ACC112 (cell line): ENCODE measurements at regions not wholly inside any gene's neighbourhood (a gene's known extent, or its start where the extent isn't known, plus 50 kb on each side); places are given as distances from the start of the nearest gene placed in this dataset.
A peak's percentile ranks its signal among the peaks of the same experiment; 100 is the strongest.

Experiments
- H2AFZ ChIP-seq: fragments of 200-600 bp; sonication (generic); one replicate; pipeline ENCODE4 v1.6.0; 2017; ENCODE audit warnings: antibody characterized with exemption, low read length; ENCODE audit not compliant: unreplicated experiment
- H3K27ac ChIP-seq: fragments of 200-600 bp; sonication (generic); 2 replicates; pipeline ENCODE4 v1.5.1; 2014; ENCODE audit warnings: low read depth, mild to moderate bottlenecking, antibody characterized with exemption, low read length, moderate library complexity
- H3K27me3 ChIP-seq: fragments of 200-600 bp; sonication (generic); 2 replicates; pipeline ENCODE4 v1.6.1; 2014; ENCODE audit warnings: mild to moderate bottlenecking, antibody characterized with exemption, low read length, moderate library complexity, mixed read lengths; ENCODE audit not compliant: insufficient read depth
- H3K36me3 ChIP-seq: fragments of 200-600 bp; sonication (generic); 2 replicates; pipeline ENCODE4 v1.6.1; 2016; ENCODE audit warnings: mild to moderate bottlenecking, antibody characterized with exemption, low read length, moderate library complexity, mixed read lengths; ENCODE audit not compliant: insufficient read depth
- H3K4me1 ChIP-seq: fragments of 200-600 bp; sonication (generic); one replicate; pipeline ENCODE4 v1.6.1; 2016; ENCODE audit warnings: low read length, mixed read lengths; ENCODE audit not compliant: insufficient read depth, unreplicated experiment, control insufficient read depth
- H3K4me3 ChIP-seq: fragments of 200-600 bp; sonication (generic); 2 replicates; pipeline ENCODE4 v1.5.1; 2014; ENCODE audit warnings: mild to moderate bottlenecking, low read depth, low read length
- H3K79me2 ChIP-seq: fragments of 200-600 bp; sonication (generic); one replicate; pipeline ENCODE4 v1.6.0; 2016; ENCODE audit warnings: low read length; ENCODE audit not compliant: control insufficient read depth, unreplicated experiment, insufficient read depth

DNA sequence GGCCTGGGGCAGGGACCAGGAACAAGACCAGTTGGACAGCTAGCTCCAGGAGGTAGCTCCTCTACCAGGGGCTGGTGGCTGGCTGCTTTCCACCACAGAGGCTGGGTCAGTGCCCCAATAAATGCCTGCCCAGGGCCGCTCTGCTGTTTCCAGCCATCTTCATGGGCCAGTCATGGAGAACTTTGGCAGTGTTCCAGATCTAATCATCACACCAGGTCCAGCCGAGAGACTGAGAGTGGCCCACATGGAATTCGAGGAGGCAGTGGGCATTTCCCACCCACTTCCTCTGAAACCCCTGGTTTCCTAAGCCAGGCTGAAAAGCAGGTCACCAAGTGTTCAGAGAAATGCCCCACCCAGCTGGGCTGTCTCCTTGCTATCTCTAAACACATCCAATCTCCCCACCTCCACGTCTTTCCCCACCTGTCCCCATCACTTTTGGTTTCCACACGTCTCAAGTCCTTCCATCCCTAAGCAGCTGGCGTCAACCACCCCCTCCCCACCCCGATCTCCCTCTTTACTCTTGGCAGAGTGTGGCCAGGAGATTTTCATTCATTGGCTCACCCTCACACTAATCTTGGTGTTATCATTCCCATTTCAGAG is 190.0 kb upstream of the LINGO1 start:
- Histone ChIP-seq H3K27me3 (peaks cover 38% of the 10 kb centered on the region), H3K4me1 (no peaks in the 10 kb centered on the region), H2AFZ (no peak overlapping the region), H3K27ac (no peak overlapping the region), H3K36me3 (no peaks in the 10 kb centered on the region), H3K79me2 (no peaks in the 10 kb centered on the region), H3K4me3 (no peak overlapping the region)

DNA sequence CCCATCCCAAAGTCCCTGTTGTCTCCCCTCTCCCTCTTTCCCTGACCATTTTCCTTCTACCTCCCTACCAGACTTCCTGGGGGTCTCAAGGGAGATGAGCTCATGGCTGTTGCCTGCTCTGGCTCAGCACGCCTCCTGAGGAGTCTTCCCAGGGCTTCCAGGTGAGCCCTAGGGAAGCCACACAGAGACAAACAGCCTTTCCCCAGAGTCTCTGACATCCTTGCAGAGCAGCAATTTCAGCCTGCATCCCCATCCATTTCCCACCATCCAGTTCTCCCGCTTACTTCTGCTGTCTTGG is 189.2 kb upstream of the LINGO1 start:
- no peaks in the 10 kb centered on the region for H3K4me1 ChIP-seq
- H3K27ac ChIP-seq: no peak overlapping the region
- H3K27me3 ChIP-seq: peaks cover 47% of the 10 kb centered on the region
- H2AFZ ChIP-seq: no peak overlapping the region
- no peaks in the 10 kb centered on the region for H3K36me3 ChIP-seq
- H3K79me2 ChIP-seq: no peaks in the 10 kb centered on the region
- H3K4me3 ChIP-seq: no peak overlapping the region

DNA sequence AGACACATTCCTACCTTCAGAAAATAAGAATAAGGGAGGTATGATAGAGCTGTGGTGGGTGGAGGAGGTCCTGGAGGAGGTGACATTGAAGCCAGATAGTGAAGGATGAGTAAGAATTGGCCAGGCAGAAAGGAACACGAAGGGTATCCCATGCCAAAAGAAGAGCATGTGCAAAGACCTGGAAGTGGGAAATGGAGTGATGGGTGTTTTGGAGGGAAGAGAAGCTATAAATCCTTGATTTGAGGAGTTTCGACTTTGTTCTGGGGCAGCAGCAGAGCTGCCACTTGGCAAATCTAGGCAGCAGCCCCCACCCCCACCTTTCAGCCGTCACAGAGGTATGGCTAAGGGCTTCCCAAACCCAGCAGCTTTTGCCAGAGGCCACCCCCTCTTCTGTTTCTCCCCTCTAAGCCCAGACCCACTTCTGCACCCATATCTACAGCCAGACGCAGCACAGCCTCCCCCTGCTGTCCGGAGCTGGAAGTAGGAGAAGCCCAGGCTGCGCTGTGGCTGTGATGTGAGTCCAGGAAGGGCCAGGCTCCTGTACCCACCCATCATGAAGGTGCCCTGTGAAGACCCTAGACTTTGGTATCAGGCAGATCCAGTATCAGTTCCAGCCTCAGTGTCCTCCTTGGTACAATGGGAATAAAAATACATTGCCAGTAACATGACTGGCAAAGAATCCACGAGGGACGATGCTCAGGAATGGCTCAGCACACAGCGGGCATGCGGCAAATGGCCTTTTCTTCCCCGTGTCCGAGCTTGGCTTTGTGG is 188.7 kb upstream of the LINGO1 start:
- H3K27ac ChIP-seq: no peak overlapping the region
- no peaks in the 10 kb centered on the region for H3K4me1 ChIP-seq
- no peaks in the 10 kb centered on the region for H3K36me3 ChIP-seq
- H3K27me3 ChIP-seq: peaks cover 52% of the 10 kb centered on the region
- H3K4me3 ChIP-seq: no peak overlapping the region
- H3K79me2 ChIP-seq: no peaks in the 10 kb centered on the region
- H2AFZ ChIP-seq: no peak overlapping the region

DNA sequence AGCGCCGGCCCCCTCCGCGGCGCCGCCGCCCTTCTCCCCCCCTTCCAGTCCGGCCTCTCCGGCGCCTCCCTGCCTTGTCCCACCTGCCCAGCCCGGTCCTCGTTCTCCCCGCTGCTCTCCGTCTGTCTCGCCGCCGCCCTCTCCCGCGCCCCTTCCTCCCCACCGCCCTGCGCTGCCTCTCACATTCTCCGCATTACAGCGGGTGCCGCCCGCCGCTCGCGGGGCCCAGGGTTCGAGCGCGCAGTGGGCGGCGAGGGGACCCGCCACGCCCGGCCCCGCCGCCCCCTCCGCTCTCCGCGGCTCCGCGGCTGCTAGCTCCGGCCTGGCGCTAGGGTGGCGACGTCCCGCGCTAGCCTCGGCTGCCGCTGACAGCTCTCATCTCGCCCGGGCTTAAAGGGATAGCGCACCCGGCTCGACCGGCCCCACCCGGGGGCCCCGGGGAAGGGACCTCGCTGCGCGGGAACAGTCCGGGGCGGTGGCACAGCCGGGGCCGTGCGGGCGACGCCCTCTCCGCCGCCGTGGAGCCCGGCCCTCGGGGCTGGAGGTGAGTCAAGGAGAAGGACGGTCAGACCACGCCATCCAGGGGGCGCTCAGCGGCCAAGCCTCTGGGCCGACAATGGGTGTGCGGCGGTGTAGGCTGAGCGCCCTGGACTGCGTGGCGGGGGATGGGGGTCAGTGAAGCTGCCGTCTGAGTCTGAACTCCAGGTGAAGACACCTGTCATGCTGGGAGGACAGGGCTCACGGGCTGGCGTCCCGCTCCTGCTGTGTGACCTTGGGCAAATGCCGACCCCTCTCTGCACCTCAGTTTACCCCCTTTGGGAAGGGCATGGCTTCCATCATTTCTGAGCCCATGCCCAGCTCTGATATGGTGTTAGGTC is 187.4 kb upstream of the LINGO1 start:
- Histone ChIP-seq H2AFZ (peak overlapping the region; percentile 47), H3K27me3 (peaks cover 54% of the 10 kb centered on the region), H3K27ac (no peak overlapping the region), H3K4me1 (no peaks in the 10 kb centered on the region), H3K4me3 (peak overlapping the region; percentile 48; the same call in 1 of the 2 replicates), H3K36me3 (no peaks in the 10 kb centered on the region), H3K79me2 (no peaks in the 10 kb centered on the region)

DNA sequence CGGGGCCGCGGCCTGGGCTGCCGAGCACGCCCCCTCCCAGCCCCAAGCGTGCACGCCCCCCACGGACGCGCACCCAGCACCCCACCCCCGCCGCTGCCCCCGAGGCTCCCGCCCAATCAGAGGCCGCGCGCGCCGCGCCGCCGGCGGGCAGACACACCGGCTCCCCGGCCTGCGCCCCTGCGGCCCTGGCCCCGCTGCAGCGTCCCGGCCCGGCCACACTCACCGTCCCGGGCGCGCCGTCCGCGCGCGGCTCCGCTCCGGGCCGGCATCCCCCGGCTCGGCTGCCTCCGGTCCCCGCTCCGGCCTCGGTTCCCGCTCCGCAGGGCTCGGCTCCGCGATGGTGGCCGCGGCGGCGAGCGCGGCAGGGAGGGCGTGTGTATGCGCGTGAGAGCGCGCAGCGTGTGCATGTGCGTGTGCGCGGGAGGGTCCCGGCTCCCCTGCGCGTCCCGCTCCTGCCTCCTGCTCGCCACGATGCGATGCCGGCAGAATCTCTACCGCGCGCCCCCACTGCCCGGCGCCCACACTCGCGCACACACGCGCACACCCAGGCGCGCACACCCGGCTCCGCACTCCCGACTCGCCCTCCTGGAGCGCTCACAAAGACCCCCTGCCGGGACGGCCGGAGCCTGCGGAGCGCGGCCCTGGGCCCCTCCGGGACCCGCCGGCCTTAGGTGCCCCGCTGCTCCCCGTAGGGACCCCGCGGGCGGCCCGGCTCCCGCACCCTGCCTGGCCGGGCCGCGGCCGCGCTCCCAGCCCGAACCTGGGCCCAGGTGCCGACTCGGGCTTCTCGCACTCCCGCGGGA is 186.5 kb upstream of the LINGO1 start:
- Histone ChIP-seq H2AFZ (peak overlapping the region; percentile 47), H3K27ac (no peak overlapping the region), H3K4me3 (peak overlapping the region; percentile 48; the same call in 1 of the 2 replicates), H3K79me2 (no peaks in the 10 kb centered on the region), H3K36me3 (no peaks in the 10 kb centered on the region), H3K27me3 (peaks cover 54% of the 10 kb centered on the region), H3K4me1 (no peaks in the 10 kb centered on the region)

DNA sequence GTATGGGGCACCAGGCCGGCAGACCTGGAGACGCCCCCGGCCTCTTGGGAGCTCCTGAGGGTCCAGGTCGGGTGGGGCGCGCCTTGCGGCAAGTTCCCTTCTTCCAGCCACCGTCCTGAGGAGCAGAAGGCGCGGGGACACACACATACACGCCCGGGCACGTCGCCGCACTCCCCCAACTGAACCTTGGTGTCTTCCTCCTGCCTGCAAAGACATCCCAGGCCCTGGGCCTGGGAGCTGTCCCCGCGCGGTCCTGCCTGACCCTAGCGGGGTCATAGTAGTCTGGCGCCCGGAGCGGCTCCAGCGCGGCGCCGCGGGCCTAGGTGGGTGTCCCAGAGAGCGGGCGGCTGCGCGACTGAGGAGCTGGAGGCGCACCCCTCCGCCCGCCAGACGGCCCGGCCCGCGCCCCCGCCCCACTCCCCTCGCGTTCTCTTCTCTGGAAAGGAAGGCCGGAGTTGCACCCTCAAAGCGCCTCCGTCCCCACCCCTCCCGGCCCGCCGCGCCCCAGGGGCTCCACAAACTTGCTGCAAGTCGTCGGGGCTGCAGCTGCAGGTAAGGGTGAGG is 185.9 kb upstream of the LINGO1 start:
- H3K4me1 ChIP-seq: no peaks in the 10 kb centered on the region
- H3K27me3 ChIP-seq: peaks cover 54% of the 10 kb centered on the region

DNA sequence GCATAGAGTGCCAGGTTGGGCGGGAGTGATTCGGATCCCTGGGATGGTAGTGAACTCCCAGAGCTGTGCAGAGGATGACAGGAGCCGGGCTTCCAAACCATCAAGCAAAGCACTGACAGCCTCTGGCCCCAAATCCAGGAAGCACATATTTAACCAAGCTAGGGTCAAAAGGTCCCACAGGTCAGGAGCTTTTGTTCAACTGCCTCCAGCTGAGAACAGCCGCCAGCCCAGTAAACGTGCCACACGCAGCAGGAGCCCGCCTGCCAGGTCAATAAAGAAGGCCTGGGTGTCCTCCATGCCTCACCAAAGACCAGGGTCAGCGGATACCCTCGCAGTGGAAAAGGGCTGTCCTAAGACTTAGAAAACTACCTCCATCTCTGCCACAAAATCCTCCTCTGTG is 184.7 kb upstream of the LINGO1 start:
- Histone ChIP-seq H3K79me2 (no peaks in the 10 kb centered on the region), H3K27me3 (peaks cover 54% of the 10 kb centered on the region), H2AFZ (no peak overlapping the region), H3K27ac (no peak overlapping the region), H3K36me3 (no peaks in the 10 kb centered on the region), H3K4me3 (no peak overlapping the region), H3K4me1 (no peaks in the 10 kb centered on the region)

More for the DNA sequence above, 185.9 kb upstream of the LINGO1 start:
- no peak overlapping the region for H3K27ac ChIP-seq
- H3K36me3 ChIP-seq: no peaks in the 10 kb centered on the region
- no peaks in the 10 kb centered on the region for H3K79me2 ChIP-seq
- no peak overlapping the region for H2AFZ ChIP-seq
- no peak overlapping the region for H3K4me3 ChIP-seq

DNA sequence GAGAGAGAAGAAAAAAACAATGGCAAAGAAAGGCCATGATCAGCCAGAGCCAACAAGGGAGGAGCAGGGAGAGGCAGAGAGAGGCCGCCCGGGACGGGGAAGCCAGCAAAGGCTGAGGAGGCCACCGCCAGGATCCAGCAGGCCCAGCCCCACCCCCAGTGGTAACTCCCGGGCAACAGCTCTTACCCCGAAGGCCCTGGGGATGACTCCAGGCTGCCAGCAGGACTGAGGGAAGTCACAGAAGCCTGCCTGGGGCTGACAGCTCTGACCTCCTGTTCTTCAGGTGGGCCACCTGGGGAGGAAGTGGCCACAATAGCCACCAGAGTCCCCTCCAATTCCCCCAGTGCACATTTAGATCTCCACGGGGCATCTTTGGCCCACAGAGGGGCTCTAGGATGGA is 184.3 kb upstream of the LINGO1 start:
- Histone ChIP-seq H3K79me2 (no peaks in the 10 kb centered on the region), H3K4me3 (no peak overlapping the region), H3K36me3 (no peaks in the 10 kb centered on the region), H3K27ac (no peak overlapping the region), H3K27me3 (peaks cover 52% of the 10 kb centered on the region), H2AFZ (no peak overlapping the region), H3K4me1 (no peaks in the 10 kb centered on the region)

DNA sequence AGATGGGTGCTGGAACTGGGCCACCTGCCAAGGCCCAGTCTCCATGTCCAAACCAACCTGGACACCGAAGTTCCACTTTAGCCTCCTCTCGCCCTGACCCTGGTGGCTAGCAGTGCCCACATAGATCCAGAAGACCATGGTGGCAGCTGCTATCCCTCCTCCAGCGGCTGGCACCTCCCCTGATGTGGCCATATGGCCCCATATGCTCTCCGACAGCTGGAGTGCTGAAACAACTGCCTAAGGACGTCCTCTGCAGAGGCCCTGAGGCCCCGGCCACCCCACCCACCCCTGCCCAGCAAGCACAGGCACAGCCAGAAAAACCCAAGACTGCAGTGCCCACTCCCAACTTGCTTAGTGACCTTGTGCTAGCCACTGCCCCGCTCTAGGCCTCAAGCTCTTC is 182.3 kb upstream of the LINGO1 start:
- Histone ChIP-seq H3K27ac (no peak overlapping the region), H3K79me2 (no peaks in the 10 kb centered on the region), H3K36me3 (no peaks in the 10 kb centered on the region), H2AFZ (no peak overlapping the region), H3K4me1 (no peaks in the 10 kb centered on the region), H3K4me3 (no peak overlapping the region), H3K27me3 (peaks cover 37% of the 10 kb centered on the region)

DNA sequence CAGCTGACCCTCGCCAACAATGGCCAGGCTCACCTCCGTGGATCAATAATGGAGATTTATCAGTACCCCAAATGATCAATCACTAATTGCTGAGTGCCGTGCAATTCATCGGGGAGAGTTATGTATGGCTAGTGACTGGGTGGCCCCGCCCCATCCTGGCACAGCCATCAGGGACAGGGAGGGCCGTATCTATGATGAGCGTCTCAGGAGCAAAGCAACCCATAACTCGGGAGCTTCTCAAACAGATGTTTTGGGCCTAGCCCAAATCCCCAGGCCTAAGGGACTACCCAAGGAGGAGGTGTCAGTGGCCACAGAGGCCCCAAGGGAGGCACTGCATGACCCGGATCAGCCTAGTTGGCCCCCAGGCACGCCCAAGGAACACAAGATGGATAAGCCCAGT is 180.0 kb upstream of the LINGO1 start:
- Histone ChIP-seq H3K27ac (no peak overlapping the region), H3K27me3 (peaks cover 15% of the 10 kb centered on the region), H3K79me2 (no peaks in the 10 kb centered on the region), H3K4me3 (no peak overlapping the region), H3K4me1 (no peaks in the 10 kb centered on the region), H2AFZ (no peak overlapping the region), H3K36me3 (no peaks in the 10 kb centered on the region)
